ENCODE measurements at regions not wholly inside any gene's neighbourhood (a gene's known extent, or its start where the extent isn't known, plus 50 kb on each side); places are given as distances from the start of the nearest gene placed in this dataset.

- no peak for DNase-seq (ENCODE audit: low read depth in 2 of 3, low spot score in 1 of 3)
Observed at GRCh38 chr4:157887316-157887715, 285.5 kb downstream of the GASK1B start.

GRCh38 chr4:157886645-157887044 is 286.2 kb downstream of the GASK1B start:
- DNase-seq (ENCODE audit: low read depth in 2 of 3, low spot score in 1 of 3): no peak

GRCh38 chr4:157885811-157886210 is 287.0 kb downstream of the GASK1B start:
- no peak for DNase-seq (ENCODE audit: low read depth in 2 of 3, low spot score in 1 of 3)

DNA sequence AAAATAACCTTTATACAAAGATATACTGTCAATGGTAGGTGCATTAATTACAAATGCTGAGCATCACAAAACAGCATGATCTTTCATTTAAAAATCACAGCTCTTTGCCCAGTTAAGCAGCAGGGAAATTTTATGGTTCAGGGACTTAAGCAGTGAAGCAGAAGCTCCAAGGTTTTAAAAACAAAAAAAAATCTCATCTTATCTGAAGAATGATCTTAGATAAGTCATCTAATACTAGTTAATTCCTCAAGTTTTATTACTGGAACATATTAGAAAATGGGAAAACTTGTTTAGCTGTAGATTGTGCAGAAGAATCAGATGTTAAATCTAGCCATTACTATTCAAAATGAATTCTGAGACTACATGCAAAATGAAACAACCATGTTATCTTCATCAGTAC is 289.9 kb downstream of the GASK1B start:
- no peak for DNase-seq (ENCODE audit: low read depth in 2 of 3, low spot score in 1 of 3)

DNA sequence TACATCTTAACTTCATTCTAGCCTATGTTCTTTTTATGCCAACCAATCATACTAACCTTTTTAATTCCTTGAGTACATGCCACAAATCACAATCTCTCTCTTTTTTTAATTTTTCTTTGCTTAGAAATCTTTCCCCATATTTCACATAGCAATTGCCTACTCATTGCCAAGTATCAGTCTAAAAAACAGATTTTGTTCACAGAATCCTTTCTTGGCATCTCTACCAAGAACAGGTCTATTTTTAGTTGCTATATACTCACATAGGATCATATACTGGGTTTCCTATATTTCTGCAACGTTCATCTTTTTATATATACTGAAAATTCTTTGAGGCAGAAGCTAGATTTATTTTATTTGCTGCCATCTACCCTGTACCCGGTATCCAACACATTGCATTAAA is 292.1 kb downstream of the GASK1B start:
- DNase-seq (ENCODE audit: low read depth in 2 of 3, low spot score in 1 of 3): no peak

GRCh38 chr4:157854819-157855218 is 318.0 kb downstream of the GASK1B start:
- DNase-seq (ENCODE audit: low read depth in 2 of 3, low spot score in 1 of 3): no peak

DNA sequence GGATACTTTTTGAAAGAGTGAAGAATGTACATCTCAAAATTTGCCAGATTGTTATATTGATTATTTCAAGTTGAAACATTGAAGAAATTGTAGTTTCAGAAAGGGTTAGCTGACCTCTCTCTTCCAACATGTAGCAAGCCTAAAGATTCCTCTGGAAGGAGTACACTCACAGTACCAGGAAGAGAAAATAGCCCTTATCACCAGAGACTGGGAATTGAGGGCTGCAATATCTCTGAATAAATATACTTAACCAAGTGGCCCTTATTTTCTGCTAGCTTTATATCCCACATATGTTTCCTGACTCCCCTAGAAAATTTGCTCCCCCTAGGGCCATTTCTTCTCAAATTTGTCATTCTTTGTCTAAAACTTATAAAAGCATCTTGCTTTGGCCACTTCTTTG is 332.2 kb downstream of the GASK1B start:
- no peak for DNase-seq (ENCODE audit: low read depth in 2 of 3, low spot score in 1 of 3)

GRCh38 chr4:157840034-157840433 is 332.8 kb downstream of the GASK1B start:
- DNase-seq (ENCODE audit: low read depth in 2 of 3, low spot score in 1 of 3): no peak

DNA sequence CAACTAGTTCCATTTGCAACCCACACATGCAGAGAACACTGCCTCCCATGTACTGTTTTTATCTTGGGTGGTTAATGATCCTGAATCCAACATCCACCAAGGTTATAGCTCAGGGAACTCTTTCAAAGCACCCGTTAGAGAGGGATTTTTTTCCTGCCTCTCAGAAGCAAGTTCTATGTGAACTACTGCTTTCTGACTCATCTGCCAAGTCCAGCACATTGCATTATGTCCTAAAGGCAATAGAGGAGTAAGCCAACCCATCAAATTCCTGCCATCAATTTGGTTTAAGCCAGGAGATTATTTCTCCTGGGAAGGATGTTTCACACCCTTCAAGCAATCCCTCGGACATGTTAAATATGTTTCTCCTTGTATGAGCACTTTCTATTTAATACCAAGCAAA is 334.5 kb downstream of the GASK1B start:
- no peak for DNase-seq (ENCODE audit: low read depth in 2 of 3, low spot score in 1 of 3)

DNA sequence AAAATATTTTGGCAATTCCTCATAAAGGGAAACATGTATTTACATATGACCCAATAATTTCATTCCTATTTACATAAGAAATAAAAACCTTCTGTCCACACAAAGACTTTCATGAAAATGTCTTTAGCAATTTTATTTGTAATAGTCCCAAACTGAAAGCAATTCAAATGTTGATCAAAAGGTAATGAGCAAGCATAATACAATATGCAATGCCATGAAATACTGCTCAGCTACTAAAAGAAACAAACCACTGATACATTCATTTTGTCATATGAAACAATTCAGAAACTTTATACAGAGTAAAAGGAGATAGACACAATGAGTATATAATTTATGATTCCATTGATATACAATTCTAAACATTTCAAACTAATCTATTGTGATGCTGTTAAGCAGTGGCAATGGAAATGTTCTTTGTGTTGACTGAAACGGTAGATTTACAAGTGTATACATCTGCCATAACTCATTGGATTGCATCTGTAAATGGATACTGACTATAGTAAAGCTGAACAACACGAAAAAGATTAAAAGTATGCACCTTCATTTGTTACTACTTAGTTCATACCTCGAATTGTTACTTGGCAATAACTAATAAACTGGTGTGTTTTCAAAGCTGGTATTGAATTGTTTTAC is 335.6 kb downstream of the GASK1B start:
- DNase-seq (ENCODE audit: low read depth in 2 of 3, low spot score in 1 of 3): no peak

- DNase-seq (ENCODE audit: low read depth in 2 of 3, low spot score in 1 of 3): no peak
Observed at GRCh38 chr4:157832596-157832995, 340.2 kb downstream of the GASK1B start.

DNA sequence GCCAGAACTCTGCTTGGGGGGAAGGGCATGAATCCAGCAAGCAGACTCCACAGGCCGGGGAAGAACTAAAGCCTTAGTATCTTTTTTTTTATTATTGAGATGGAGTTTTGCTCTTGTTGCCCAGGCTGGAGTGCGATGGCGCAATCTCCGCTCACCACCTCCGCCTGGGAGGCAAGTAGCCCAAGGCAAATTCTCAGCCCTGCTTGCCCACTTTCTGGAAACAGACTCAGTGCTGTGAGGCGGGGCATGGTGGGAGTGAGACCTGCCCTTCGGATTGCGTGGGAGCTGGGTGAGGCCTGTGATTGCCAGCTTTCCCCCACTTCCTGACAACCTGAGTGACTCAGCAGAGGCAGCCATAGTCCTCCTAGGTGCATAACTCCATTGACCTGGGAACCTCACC is 348.8 kb downstream of the GASK1B start:
- no peak for DNase-seq (ENCODE audit: low read depth in 2 of 3, low spot score in 1 of 3)

DNA sequence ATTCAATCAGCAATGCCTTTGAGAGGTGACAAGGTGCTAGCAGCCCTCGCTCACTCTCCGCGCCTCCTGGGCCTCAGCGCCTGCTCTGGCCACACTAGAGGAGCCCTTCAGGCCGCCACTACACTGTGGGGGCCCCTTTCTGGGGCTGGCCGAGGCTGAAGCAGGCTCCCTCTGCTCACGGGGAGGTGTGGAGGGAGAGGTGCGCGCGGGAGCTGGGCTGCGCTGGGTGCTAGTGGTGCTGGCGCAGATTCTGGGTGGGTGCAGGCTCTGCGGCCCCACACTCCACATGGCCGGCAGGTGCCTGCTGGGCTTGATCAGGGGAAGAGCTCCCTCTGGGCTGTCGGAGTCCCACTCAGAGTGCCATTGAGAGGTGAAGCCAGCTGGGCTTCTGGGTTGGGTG is 351.0 kb downstream of the GASK1B start:
- no peak for DNase-seq (ENCODE audit: low read depth in 2 of 3, low spot score in 1 of 3)

DNA sequence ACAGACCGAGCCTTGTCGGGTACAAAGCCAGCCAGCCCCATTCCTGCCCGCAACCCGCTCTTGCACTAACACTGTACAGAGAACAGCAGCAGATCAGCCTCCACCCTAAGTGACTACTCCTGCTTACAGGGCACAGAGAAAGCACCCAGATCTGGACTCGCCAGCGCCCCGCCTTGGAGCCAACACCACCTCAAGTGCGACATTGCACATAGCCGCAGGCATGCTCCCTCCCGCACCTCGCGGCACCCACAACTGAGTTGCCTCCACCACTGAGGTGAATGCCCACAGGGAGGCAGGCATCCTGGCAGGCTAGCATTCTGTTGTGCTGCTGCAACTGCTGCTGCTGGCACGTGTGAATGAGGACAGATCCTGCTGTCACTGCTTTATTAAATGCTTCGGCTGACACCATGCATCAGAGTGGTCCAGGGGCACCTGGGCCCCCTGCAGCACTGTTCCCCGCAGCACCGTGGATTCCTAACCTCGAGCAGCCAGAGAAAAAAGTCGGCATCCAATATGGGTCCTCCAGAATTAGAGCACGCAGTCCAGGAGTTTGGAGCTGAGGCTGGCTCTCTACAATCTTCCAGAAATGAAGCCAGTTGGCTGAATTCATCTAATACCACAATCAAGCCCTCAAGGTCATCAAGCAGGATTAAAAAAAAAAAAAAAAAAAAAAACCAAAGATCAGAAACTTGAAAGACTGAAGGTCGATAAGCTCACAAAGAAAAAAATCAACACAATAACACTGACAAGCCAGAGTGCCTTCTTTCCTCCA is 352.9 kb downstream of the GASK1B start:
- DNase-seq (ENCODE audit: low read depth in 2 of 3, low spot score in 1 of 3): no peak

- no peak for DNase-seq (ENCODE audit: low read depth in 2 of 3, low spot score in 1 of 3)
Observed at GRCh38 chr4:157818946-157819692, 353.7 kb downstream of the GASK1B start.

DNA sequence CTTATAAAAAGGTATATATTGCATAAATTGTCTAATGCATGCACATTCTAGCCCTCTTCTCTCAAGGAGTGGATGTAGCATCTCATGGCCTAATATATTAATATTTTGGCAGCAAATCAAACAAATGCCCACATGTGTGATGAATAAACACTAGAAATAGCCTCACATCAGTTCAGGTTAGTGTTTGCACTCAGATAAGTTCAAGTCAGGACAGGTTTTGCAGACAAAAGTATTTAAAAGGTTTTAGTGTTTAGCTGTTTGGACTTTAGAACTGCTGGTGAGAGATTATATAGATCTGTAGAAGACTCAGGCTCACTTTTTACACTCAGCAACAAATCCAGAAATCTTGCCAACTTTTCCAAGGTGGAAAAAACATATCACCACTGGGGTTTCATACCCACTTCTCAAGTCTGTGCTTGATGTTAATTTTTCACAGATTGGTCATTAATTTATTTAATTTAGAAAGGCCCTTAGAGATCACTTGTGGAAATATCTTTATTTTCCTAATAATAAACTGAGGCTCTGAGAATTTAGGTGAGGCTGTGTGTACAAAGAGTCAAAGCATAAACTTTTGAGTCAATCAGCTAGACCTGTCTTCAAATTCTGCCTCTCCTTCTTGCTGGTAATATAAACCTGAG is 362.6 kb downstream of the GASK1B start:
- DNase-seq (ENCODE audit: low read depth in 2 of 3, low spot score in 1 of 3): no peak

DNA sequence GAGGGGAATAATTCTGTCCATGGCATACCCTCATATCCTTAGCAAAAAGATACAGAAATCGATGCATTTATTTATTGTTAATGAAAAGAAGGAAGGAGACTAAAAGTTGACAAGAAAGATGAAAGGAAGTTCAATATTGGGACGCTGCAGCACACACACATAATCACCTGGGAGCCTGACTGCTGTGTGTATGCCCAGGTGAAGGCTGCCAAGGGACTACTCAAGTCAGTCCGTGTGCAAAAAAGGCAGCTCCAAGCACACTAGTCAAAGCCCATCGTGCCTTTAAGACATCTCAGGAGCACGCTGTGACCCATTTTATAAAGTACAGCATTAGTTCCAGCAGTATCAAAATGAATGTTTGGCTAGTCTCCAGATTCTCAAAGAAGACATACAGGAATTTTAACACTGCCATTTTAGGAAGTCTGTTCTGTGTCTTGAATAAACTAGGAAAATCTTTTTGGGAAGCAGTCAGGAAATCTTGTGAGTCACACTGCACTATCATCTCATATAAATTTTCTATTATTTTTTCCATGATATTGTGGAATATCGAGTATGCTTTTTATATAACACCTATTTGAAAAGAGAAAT is 363.9 kb downstream of the GASK1B start:
- DNase-seq (ENCODE audit: low read depth in 2 of 3, low spot score in 1 of 3): no peak

- DNase-seq (ENCODE audit: low read depth in 2 of 3, low spot score in 1 of 3): no peak
Observed at GRCh38 chr4:157806184-157806583, 366.6 kb downstream of the GASK1B start.

DNA sequence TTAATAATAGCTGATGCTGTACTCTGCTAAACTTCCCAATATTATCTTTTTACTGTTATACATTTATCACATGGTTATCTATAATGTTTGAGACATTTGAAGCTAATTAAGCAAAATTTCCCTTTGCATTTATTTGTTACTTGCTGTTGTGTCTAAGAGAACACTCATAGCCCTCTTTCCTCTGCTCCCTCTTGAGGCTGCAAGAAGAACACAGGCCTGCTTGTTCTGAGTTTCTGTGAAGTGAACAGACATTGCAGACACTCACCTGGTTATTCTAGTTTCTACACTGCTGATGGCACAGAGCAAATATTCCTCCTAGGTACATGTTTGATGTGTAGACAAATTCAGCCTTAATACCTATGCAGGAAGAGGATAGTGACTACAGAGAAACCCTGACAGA is 367.8 kb downstream of the GASK1B start:
- DNase-seq (ENCODE audit: low read depth in 2 of 3, low spot score in 1 of 3): no peak

DNA sequence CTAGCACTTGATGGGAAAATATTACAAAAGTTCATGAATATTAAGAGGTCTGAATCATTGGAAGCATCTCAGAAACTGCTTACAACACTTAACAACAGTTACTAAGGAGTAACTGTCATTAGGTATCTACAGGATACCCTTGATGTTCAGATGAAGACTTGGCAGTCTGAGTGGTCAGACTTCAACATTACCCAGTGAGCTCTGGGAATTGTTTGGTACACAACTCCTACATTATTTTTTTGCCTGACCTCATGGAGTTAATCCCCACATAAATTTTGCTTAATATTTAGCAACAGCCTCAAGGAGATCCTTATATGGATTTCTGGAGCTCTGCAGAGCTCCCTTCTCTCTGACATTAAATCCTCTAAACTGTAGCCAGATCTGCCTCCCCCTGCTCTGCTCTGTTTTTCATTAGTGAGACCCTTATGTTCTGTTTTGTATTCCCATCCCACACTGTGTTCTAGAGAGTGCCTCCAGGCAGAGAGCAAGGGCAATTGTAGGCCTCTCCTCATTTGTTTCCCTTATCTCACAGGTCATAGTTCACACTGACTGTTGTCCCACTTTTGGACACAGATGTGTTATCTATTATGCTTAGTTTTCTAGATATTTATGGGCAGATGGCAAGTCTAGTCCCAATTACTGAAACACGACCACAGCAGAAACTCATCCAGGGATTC is 368.8 kb downstream of the GASK1B start:
- DNase-seq (ENCODE audit: low read depth in 2 of 3, low spot score in 1 of 3): no peak

DNA sequence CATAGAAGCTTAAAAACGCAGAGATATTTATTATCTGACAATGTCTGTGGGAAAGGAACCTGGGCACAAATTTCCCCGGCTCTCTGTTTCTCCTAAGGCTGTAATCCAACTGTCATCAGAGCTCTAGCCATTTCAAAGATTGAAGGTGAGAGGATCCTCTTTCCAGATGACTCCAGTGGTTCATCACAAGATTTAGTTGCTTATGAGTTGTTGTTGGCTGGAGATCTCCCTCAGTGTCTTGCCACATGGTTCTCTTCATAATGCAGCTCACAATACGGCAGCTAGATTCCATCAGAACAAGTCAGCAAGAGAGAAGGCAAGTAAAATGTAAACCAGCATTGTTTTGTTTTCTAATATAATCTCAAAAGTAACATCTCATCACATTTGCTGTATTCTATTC is 369.4 kb downstream of the GASK1B start:
- no peak for DNase-seq (ENCODE audit: low read depth in 2 of 3, low spot score in 1 of 3)

Measured in stimulated activated CD4-positive, alpha-beta T cell treated with anti-CD3 and anti-CD28 coated beads, Interleukin-12 subunit alpha, Interleukin-12 subunit beta, amount 100 ng/mL, for 48 hours (primary cell).